ENCODE measurements at regions not wholly inside any gene's neighbourhood (a gene's known extent, or its start where the extent isn't known, plus 50 kb on each side); places are given as distances from the start of the nearest gene placed in this dataset.
"Not testable (repeated sequence)": the region's sequence is repeated elsewhere in the genome, so short reads cannot be mapped to it uniquely, and the experiment has no call there.

- TF ChIP-seq SMAD4 (CRISPR knock-in tag; IDR thresholded peaks at IDR 0.05) = no peak
- TF ChIP-seq NFATC4 (CRISPR knock-in tag; IDR thresholded peaks at IDR 0.05) = no peak
- TF ChIP-seq PREB (CRISPR knock-in tag; IDR thresholded peaks at IDR 0.05; ENCODE audit: borderline replicate concordance) = no peak
- no peak for TF ChIP-seq ZNF121 (CRISPR knock-in tag; IDR thresholded peaks at IDR 0.05)
- no peak for TF ChIP-seq MXD4 (CRISPR knock-in tag; IDR thresholded peaks at IDR 0.05; ENCODE audit: borderline replicate concordance)
- no peak for TF ChIP-seq ESRRA (CRISPR knock-in tag; IDR thresholded peaks at IDR 0.05; ENCODE audit: borderline replicate concordance)
- TF ChIP-seq OVOL2 (CRISPR knock-in tag; IDR thresholded peaks at IDR 0.05; ENCODE audit: borderline replicate concordance) = no peak
- no peak for TF ChIP-seq ATF2 (CRISPR knock-in tag; IDR thresholded peaks at IDR 0.05; ENCODE audit: borderline replicate concordance, low read depth)
- TF ChIP-seq E2F5 (CRISPR knock-in tag; IDR thresholded peaks at IDR 0.05) = no peak
- no peak for TF ChIP-seq ZNF138 (CRISPR knock-in tag; conservative IDR thresholded peaks at IDR 0.05)
- TF ChIP-seq TEAD1 (CRISPR knock-in tag; IDR thresholded peaks at IDR 0.05) = no peak
- TF ChIP-seq JUN (CRISPR knock-in tag; IDR thresholded peaks at IDR 0.05) = no peak
- no peak for TF ChIP-seq MYBL2 (CRISPR knock-in tag; IDR thresholded peaks at IDR 0.05)
- no peak for TF ChIP-seq AFF4 (CRISPR knock-in tag; IDR thresholded peaks at IDR 0.05; ENCODE audit: borderline replicate concordance)
- no peak for TF ChIP-seq GRHL2 (CRISPR knock-in tag; IDR thresholded peaks at IDR 0.05; ENCODE audit: insufficient replicate concordance, severe bottlenecking)
- DNase-seq (ENCODE audit: low spot score) (no peak), ATAC-seq (no peak)
- Mint-ChIP-seq H3K4me3 (no peak overlapping the region), H3K36me3 (peaks cover 19% of the 10 kb centered on the region), H3K27ac (no peak overlapping the region), H3K27me3 (ENCODE audit: low read depth) (no peaks in the 10 kb centered on the region), H3K4me1 (peaks cover 50% of the 10 kb centered on the region), H3K9me3 (peaks cover 10% of the 10 kb centered on the region)
- ChIA-PET POLR2A (no interaction called here), CTCF (no interaction called here)
Observed at GRCh38 chr15:95041297-95041696, 809.9 kb downstream of the MCTP2 start.

- POLR2A ChIA-PET; DNase-seq (ENCODE audit: low spot score); H3K27me3 Mint-ChIP-seq (ENCODE audit: low read depth); H3K4me3 Mint-ChIP-seq: not testable (repeated sequence)
- 0 out of 2 replicates have a peak, but pooled peaks have one; percentile 57 for TF ChIP-seq TP53 (CRISPR knock-in tag; IDR thresholded peaks at IDR 0.05)
- TF ChIP-seq FOXP4 (CRISPR knock-in tag; IDR thresholded peaks at IDR 0.05) = peak; percentile 79; the same call in 1 of the 2 replicates
- TF ChIP-seq MAX (CRISPR knock-in tag; IDR thresholded peaks at IDR 0.05) = peak; percentile 93
- peak; percentile 64; the same call in 1 of the 2 replicates for TF ChIP-seq ETV6 (CRISPR knock-in tag; IDR thresholded peaks at IDR 0.05)
- Mint-ChIP-seq H3K4me1 (peaks cover 56% of the 10 kb centered on the region), H3K9me3 (peaks cover 18% of the 10 kb centered on the region), H3K27ac (peak overlapping the region; percentile 83), H3K36me3 (peaks cover 24% of the 10 kb centered on the region)
- peak; percentile 59 for ATAC-seq
- CTCF ChIA-PET = interaction anchor here (1.4 kb wide), 1 partner anchor 216 kb away, joined by 3 read pairs; no protein-coding TSS in a partner anchor
Observed at GRCh38 chr15:95043236-95043932, 812.0 kb downstream of the MCTP2 start.
